CD14-positive monocyte (primary cell): ENCODE measurements at regions not wholly inside any gene's neighbourhood (a gene's known extent, or its start where the extent isn't known, plus 50 kb on each side); places are given as distances from the start of the nearest gene placed in this dataset.

Experiments used
- DNase-seq, 3 donors: peaks; one replicate each; pipeline ENCODE4 v3.0.0-alpha.2; 2011 to 2022
- H2AFZ ChIP-seq: 2 replicates; pipeline ENCODE4 v1.6.0; 2012; ENCODE audit warnings: mild to moderate bottlenecking, low read depth, low read length, inconsistent platforms; ENCODE audit not compliant: insufficient read depth, poor library complexity, severe bottlenecking
- H3K27ac ChIP-seq, 2 donors: 1 replicate in 1 of 2; 2 replicates in 1 of 2; pipeline ENCODE4 v1.5.1; 2012 to 2013; ENCODE audit warnings: low read length in 2 of 2, control low read depth in 1 of 2, inconsistent platforms in 1 of 2, low read depth in 1 of 2, mild to moderate bottlenecking in 1 of 2
- H3K27me3 ChIP-seq, 2 donors: one replicate each; pipeline versions ENCODE4 v1.6.0 to v1.6.1; 2011 to 2013; ENCODE audit warnings: low read length in 2 of 2; ENCODE audit not compliant: control insufficient read depth in 2 of 2, insufficient read depth in 2 of 2
- H3K36me3 ChIP-seq, 2 donors: replicated peaks in 1 of 2; 1 replicate in 1 of 2; 2 replicates in 1 of 2; pipeline versions ENCODE4 v1.5.1 to v1.6.1; 2012 to 2013; ENCODE audit warnings: low read length in 2 of 2, control low read depth in 1 of 2, inconsistent platforms in 1 of 2, mild to moderate bottlenecking in 1 of 2; ENCODE audit not compliant: insufficient read depth in 2 of 2, control insufficient read depth in 1 of 2
- H3K4me1 ChIP-seq, 2 donors: 1 replicate in 1 of 2; 2 replicates in 1 of 2; pipeline versions ENCODE4 v1.5.1 to v1.6.1; 2012 to 2013; ENCODE audit warnings: low read length in 2 of 2, control low read depth in 1 of 2, inconsistent platforms in 1 of 2, mild to moderate bottlenecking in 1 of 2, moderate library complexity in 1 of 2; ENCODE audit not compliant: insufficient read depth in 2 of 2, control insufficient read depth in 1 of 2
- H3K4me2 ChIP-seq: replicated peaks from 2 replicates; pipeline ENCODE3; 2012; ENCODE audit warnings: low read length, moderate library complexity, mild to moderate bottlenecking; ENCODE audit not compliant: poor library complexity, severe bottlenecking; ENCODE audit errors: extremely low read depth
- H3K4me3 ChIP-seq, 3 experiments: fragments of 200-600 bp in 1 of 3; sonication (generic) in 1 of 3; replicated peaks in 1 of 3; 1 replicate in 2 of 3; 2 replicates in 1 of 3; pipeline ENCODE4 v1.5.1; 2011 to 2013; ENCODE audit warnings: low read length in 3 of 3, mild to moderate bottlenecking in 3 of 3, control low read depth in 2 of 3, low read depth in 2 of 3, inconsistent platforms in 1 of 3, moderate library complexity in 1 of 3
- H3K79me2 ChIP-seq: 2 replicates; pipeline ENCODE4 v1.6.0; 2012; ENCODE audit warnings: mild to moderate bottlenecking, control low read depth, inconsistent platforms, low read length, moderate library complexity; ENCODE audit not compliant: insufficient read depth
- H3K9ac ChIP-seq: 2 replicates; pipeline ENCODE4 v1.6.0; 2017; ENCODE audit warnings: low read length, mild to moderate bottlenecking; ENCODE audit not compliant: insufficient read depth, poor library complexity, severe bottlenecking
- H3K9me3 ChIP-seq, 2 donors: replicated peaks in 1 of 2; 1 replicate in 1 of 2; 2 replicates in 1 of 2; pipeline versions ENCODE4 v1.5.1 to v1.6.1; 2012 to 2013; ENCODE audit warnings: low read length in 2 of 2, control low read depth in 1 of 2; ENCODE audit not compliant: control insufficient read depth in 1 of 2, insufficient read depth in 1 of 2
- H4K20me1 ChIP-seq: 2 replicates; pipeline ENCODE4 v1.6.0; 2012; ENCODE audit warnings: mild to moderate bottlenecking, low read length, control low read depth, moderate library complexity; ENCODE audit not compliant: insufficient read depth
- H3K27ac Mint-ChIP-seq, 7 donors: one replicate each; pipeline ENCODE4 v1.8.0; 2020; ENCODE audit warnings: mild to moderate bottlenecking in 7 of 7, mixed read lengths in 7 of 7, moderate library complexity in 6 of 7, inconsistent platforms in 2 of 7
- H3K27me3 Mint-ChIP-seq, 3 donors: one replicate each; pipeline ENCODE4 v1.8.0; 2021 to 2022; ENCODE audit warnings: low read depth in 3 of 3, mild to moderate bottlenecking in 3 of 3, mixed read lengths in 3 of 3, moderate library complexity in 3 of 3, inconsistent platforms in 1 of 3
- H3K36me3 Mint-ChIP-seq, 2 donors: one replicate each; pipeline ENCODE4 v1.8.0; 2020; ENCODE audit warnings: mixed read lengths in 2 of 2, inconsistent platforms in 1 of 2, mild to moderate bottlenecking in 1 of 2
- H3K4me1 Mint-ChIP-seq: one replicate; pipeline ENCODE4 v1.8.0; 2020; ENCODE audit warnings: mild to moderate bottlenecking, mixed read lengths
- H3K4me3 Mint-ChIP-seq, 2 donors: one replicate each; pipeline ENCODE4 v1.8.0; 2020; ENCODE audit warnings: mild to moderate bottlenecking in 2 of 2, mixed read lengths in 2 of 2, moderate library complexity in 1 of 2
- H3K9me3 Mint-ChIP-seq, 7 donors: one replicate each; pipeline ENCODE4 v1.8.0; 2020 to 2022; ENCODE audit warnings: mixed read lengths in 7 of 7, mild to moderate bottlenecking in 6 of 7, moderate library complexity in 6 of 7, inconsistent platforms in 2 of 7
- WGBS: methylation state at CpG from one replicate; pipeline ENCODE4 v1.1.5; 2013; ENCODE audit warnings: missing lambda C conversion rate; ENCODE audit not compliant: insufficient coverage; 5-methylcytosine and 5-hydroxymethylcytosine counted together
- intact Hi-C, 2 donors: fragments of 100-400 bp; cut with micrococcal nuclease; formaldehyde crosslinking; loops; one replicate each; pipeline versions ENCODE4 v1.15.0 to v1.15.1; 2023
- TF ChIP-seq, protein P1 (sequence below): fragments of 200-600 bp; IDR thresholded peaks from one replicate; pipeline ENCODE4 v1.8.0; 2022; ENCODE audit warnings: antibody characterized with exemption, mild to moderate bottlenecking

DNA sequence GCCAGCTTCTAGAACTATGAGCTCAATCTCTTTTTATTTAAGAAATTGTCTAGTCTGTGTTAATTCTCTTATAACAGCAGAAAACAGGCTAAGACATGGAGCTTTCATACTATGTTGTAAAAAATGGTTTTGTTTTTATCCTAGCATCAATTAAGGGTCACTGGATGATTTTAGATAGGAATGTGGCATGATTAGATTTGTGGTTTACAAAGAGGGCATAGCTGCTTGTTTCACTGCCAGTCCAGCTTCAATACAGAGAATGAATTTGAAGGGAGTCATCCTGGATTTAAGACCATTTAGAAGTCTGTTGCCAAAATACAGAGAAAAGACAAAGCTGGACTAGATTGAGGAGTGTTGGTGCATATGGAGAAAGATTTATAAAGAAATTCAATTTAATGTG is 532.6 kb upstream of the CCDC54 start:
- DNase-seq = no peak
- Mint-ChIP-seq H3K4me1 (no peaks in the 10 kb centered on the region), H3K27me3 (peaks cover 0 to 2% (median 0%) of the 10 kb centered on the region in 3 donors), H3K27ac (no peak overlapping the region), H3K4me3 (no peak overlapping the region), H3K9me3 (peaks cover 0 to 7% (median 3%) of the 10 kb centered on the region in 7 donors), H3K36me3 (no peaks in the 10 kb centered on the region)
- no peaks in the 10 kb centered on the region for H3K27me3 ChIP-seq
- peaks cover 0 to 5% of the 10 kb centered on the region in 2 donors for H3K9me3 ChIP-seq
- TF ChIP-seq, protein P1, sequence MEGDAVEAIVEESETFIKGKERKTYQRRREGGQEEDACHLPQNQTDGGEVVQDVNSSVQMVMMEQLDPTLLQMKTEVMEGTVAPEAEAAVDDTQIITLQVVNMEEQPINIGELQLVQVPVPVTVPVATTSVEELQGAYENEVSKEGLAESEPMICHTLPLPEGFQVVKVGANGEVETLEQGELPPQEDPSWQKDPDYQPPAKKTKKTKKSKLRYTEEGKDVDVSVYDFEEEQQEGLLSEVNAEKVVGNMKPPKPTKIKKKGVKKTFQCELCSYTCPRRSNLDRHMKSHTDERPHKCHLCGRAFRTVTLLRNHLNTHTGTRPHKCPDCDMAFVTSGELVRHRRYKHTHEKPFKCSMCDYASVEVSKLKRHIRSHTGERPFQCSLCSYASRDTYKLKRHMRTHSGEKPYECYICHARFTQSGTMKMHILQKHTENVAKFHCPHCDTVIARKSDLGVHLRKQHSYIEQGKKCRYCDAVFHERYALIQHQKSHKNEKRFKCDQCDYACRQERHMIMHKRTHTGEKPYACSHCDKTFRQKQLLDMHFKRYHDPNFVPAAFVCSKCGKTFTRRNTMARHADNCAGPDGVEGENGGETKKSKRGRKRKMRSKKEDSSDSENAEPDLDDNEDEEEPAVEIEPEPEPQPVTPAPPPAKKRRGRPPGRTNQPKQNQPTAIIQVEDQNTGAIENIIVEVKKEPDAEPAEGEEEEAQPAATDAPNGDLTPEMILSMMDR = no peak
- H3K27ac ChIP-seq = no peak overlapping the region
- no peaks in the 10 kb centered on the region for H3K36me3 ChIP-seq
- intact Hi-C loops = no loop called here
- no peak overlapping the region for H3K4me2 ChIP-seq
- no peak overlapping the region for H3K4me3 ChIP-seq
- no peaks in the 10 kb centered on the region for H4K20me1 ChIP-seq
- H2AFZ ChIP-seq = no peak overlapping the region
- H3K79me2 ChIP-seq = no peaks in the 10 kb centered on the region
- no peak overlapping the region for H3K9ac ChIP-seq
- no peaks in the 10 kb centered on the region for H3K4me1 ChIP-seq

DNA sequence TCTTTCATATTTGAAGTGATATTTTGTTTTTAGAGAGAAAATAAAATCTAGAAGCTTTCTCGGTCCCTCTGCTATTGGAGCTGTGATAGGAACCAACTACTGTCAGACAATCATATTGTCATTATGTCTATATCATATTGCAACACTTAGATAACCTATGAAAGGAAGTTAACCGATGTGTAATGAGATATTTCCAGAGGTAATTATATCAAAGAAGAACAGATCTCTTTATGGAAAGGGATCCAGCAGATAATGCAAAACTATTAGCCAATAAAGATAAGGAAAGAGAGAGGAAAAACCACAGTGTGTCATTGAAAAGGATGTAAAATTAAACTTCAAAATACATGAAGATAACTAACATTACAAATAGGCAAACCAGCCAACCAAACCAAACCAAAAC is 529.1 kb upstream of the CCDC54 start:
- peaks cover 0 to 6% of the 10 kb centered on the region in 2 donors for H3K9me3 ChIP-seq
- intact Hi-C loops = no loop called here
- WGBS = no CpG with 5 or more reads among the region's 2 CpGs
- no peaks in the 10 kb centered on the region for H3K4me1 Mint-ChIP-seq
- no peaks in the 10 kb centered on the region for H3K27me3 ChIP-seq
- H3K4me2 ChIP-seq = no peak overlapping the region
- no peaks in the 10 kb centered on the region for H3K36me3 ChIP-seq
- H2AFZ ChIP-seq = no peak overlapping the region
- no peaks in the 10 kb centered on the region for H3K4me1 ChIP-seq
- H3K79me2 ChIP-seq = no peaks in the 10 kb centered on the region
- peaks cover 0 to 2% (median 0%) of the 10 kb centered on the region in 3 donors for H3K27me3 Mint-ChIP-seq
- H3K9me3 Mint-ChIP-seq = peaks cover 2 to 7% (median 5%) of the 10 kb centered on the region in 7 donors
- H3K27ac ChIP-seq = no peak overlapping the region
- no peak for DNase-seq
- no peak overlapping the region for H3K27ac Mint-ChIP-seq
- TF ChIP-seq, protein P1 = no peak
- H3K4me3 Mint-ChIP-seq = no peak overlapping the region
- no peak overlapping the region for H3K4me3 ChIP-seq
- H3K36me3 Mint-ChIP-seq = no peaks in the 10 kb centered on the region
- H4K20me1 ChIP-seq = no peaks in the 10 kb centered on the region
- H3K9ac ChIP-seq = no peak overlapping the region
